Fibroblast of pulmonary artery (primary cell): ENCODE measurements at regions not wholly inside any gene's neighbourhood (a gene's known extent, or its start where the extent isn't known, plus 50 kb on each side); places are given as distances from the start of the nearest gene placed in this dataset.

Experiments
- DNase-seq: peaks from one replicate; pipeline ENCODE4 v3.0.0-alpha.2; 2010; ENCODE audit warnings: low read depth
- H3K4me3 ChIP-seq: replicated peaks from 2 replicates; pipeline ENCODE4 v1.5.1; 2011; ENCODE audit warnings: low read depth, mild to moderate bottlenecking, control low read depth, low read length, moderate library complexity
- CTCF ChIP-seq: IDR thresholded peaks from 2 replicates; pipeline ENCODE4 v1.5.1; 2011; ENCODE audit warnings: mild to moderate bottlenecking, control low read depth, low read length, inconsistent platforms; ENCODE audit errors: missing control alignments

- H3K4me3 ChIP-seq = no peak overlapping the region
- no peak for DNase-seq
- TF ChIP-seq CTCF = no peak
Observed at GRCh38 chr6:104286641-104287040, 573.1 kb downstream of the HACE1 start.

GRCh38 chr6:104284872-104285271, 574.8 kb downstream of the HACE1 start:
- H3K4me3 ChIP-seq = no peak overlapping the region
- DNase-seq = no peak
- no peak for TF ChIP-seq CTCF

GRCh38 chr6:104282581-104282980, 577.1 kb downstream of the HACE1 start:
- no peak overlapping the region for H3K4me3 ChIP-seq
- DNase-seq = no peak
- no peak for TF ChIP-seq CTCF

GRCh38 chr6:104281370-104281769, 578.3 kb downstream of the HACE1 start:
- TF ChIP-seq CTCF = no peak
- DNase-seq = no peak
- no peak overlapping the region for H3K4me3 ChIP-seq

GRCh38 chr6:104268389-104268788, 591.3 kb downstream of the HACE1 start:
- DNase-seq = no peak
- no peak for TF ChIP-seq CTCF
- no peak overlapping the region for H3K4me3 ChIP-seq

- H3K4me3 ChIP-seq = no peak overlapping the region
- no peak for DNase-seq
- no peak for TF ChIP-seq CTCF
Observed at GRCh38 chr6:104266922-104267321, 592.8 kb downstream of the HACE1 start.

- no peak overlapping the region for H3K4me3 ChIP-seq
- DNase-seq = no peak
- no peak for TF ChIP-seq CTCF
Observed at GRCh38 chr6:104256646-104257045, 603.1 kb downstream of the HACE1 start.
